ENCODE measurements at regions not wholly inside any gene's neighbourhood (a gene's known extent, or its start where the extent isn't known, plus 50 kb on each side); places are given as distances from the start of the nearest gene placed in this dataset.

DNA sequence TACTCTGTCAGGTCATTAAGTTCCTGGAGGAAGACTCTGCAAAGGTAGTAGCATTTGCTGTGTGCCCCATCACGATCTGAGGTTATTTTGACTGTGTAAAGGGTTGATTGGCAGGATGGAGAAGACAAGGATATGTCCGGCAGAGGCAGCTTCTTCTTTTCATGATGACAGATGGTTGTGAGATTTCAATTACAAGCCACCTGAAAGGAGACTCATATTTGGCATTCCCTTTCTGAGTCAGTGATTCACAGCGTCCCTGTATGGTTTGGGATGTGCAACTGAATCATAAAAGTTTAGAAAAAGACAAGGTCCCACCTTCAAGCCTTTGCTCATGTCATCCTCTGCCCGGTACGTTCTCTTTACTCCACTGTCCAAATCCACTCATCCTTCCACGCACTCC, 113.4 kb downstream of the MTNR1B start:
- in situ Hi-C loops (cut with MboI; ENCODE audit: low pct_unique_long_range_greater_than_20kb in 2 of 9, low sequenced_read_pairs in 9 of 9, unreplicated experiment in 9 of 9) = loop anchor here in 1 of 9 experiments (25.0 kb wide), 1 partner anchor 121 kb away; the partner anchor contains the start of gene MTNR1B

DNA sequence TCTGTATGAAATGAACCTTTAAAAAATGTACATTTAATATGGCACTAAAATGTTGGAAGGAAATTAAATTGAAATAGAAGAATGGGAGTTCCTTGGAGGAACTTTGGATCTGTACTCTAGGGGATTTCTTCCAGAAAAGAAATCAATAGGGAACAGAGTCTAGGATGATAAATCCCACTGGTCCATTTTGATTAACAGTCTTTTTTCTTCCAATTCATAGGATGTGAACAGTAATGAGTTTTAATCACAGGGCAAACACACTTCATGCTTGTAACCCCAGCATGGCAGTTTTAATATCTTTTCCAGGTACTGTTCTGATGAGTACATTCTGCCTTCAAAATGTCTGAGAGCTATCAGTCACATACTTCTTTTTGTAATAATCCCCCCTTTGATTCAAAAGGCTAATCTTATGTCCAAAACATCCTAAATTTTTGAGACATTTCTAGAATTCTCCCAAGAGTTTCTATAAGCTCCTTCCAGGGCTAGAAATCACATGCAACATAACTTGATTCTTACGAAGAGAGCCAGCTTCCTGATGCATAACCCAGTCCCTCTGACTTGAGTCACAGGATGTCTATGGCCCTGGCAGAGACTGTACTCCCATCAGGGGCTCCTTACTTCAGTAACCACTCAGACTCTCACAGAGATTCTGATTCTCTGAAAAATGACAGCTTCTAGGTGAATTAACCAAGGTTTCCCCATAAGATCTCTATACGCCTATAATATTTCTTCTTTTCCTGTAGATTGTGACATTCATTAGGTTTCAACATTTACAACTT, 112.9 kb downstream of the SLC36A4 start:
- Histone ChIP-seq H3K27ac (no peak overlapping the region), H3K4me1 (replicated peaks in 1 of 2) (peaks cover 8 to 15% of the 10 kb centered on the region in 2 donors), H3K4me3 (no peak overlapping the region)
- 50 to 100% (median 88%) methylated on average over 1 to 2 of the region's 2 CpGs; no CpG with 5 or more reads in 1 of the 10 experiments for WGBS, 10 experiments
- ATAC-seq (replicated peaks in 6 of 8) = peak in 6 of 8 experiments; percentile 8 to 58 (median 34)
- in situ Hi-C loops (cut with MboI; ENCODE audit: low pct_unique_long_range_greater_than_20kb in 2 of 9, low sequenced_read_pairs in 9 of 9, unreplicated experiment in 9 of 9) = loop anchor here in 1 of 9 experiments (25.0 kb wide), 1 partner anchor 123 kb away; the partner anchor contains the start of gene MTNR1B

More for the DNA sequence above, 113.4 kb downstream of the MTNR1B start:
- Histone ChIP-seq H3K27ac (no peak overlapping the region), H3K4me3 (no peak overlapping the region), H3K4me1 (replicated peaks in 1 of 2) (peaks cover 10 to 15% of the 10 kb centered on the region in 2 donors)
- no peak for ATAC-seq (replicated peaks in 6 of 8)
- WGBS, 10 experiments = 0 to 98% (median 88%) methylated on average over 2 to 5 of the region's 6 CpGs; no CpG with 5 or more reads in 1 of the 10 experiments

DNA sequence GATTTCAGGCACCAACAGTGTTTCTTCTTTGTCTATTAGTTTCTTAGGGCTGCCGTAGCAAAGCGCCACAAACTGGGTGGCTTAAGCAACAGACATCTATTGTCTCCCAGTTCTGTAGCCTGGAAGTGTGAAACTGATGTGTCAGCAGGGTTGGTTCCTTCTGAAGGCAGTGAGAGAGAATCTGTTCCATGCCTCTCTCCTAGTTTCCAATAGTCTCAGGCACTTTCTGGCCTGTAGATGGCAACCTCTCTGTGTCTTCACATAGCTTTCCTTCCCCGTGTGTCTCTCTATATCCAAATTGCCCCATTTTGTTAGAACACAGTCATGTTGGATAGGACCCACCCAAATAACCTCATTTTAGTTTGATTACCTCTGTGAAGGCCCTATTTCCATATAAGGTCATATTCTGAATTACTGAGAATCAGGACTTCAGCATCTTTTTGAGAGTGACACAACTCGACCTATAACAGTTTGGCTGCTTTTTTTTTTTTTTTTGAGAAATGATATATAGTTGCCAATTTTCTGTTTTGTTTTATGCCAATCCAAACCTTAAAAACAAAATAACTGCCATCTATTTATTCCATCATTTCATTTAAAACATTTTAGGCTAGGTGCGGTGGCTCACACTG, 108.2 kb downstream of the SLC36A4 start:
- H3K4me1 ChIP-seq (replicated peaks in 1 of 2) = peaks cover 1 to 8% of the 10 kb centered on the region in 2 donors
- in situ Hi-C loops (cut with MboI; ENCODE audit: low pct_unique_long_range_greater_than_20kb in 2 of 9, low sequenced_read_pairs in 9 of 9, unreplicated experiment in 9 of 9) = loop anchor here in 1 of 9 experiments (25.0 kb wide), 1 partner anchor 127 kb away; the partner anchor contains the start of gene MTNR1B
- 14 to 100% (median 75%) methylated on average over 1 to 5 of the region's 5 CpGs for WGBS, 10 experiments
- ATAC-seq (replicated peaks in 6 of 8) = peak in 7 of 8 experiments; percentile 17 to 100 (median 65)
- no peak overlapping the region for H3K4me3 ChIP-seq
- H3K27ac ChIP-seq = no peak overlapping the region
